Amniotic epithelial cell (primary cell): ENCODE measurements at regions not wholly inside any gene's neighbourhood (a gene's known extent, or its start where the extent isn't known, plus 50 kb on each side); places are given as distances from the start of the nearest gene placed in this dataset.
"Not testable (repeated sequence)": the region's sequence is repeated elsewhere in the genome, so short reads cannot be mapped to it uniquely, and the experiment has no call there.

Experiments used
- DNase-seq: peaks from one replicate; pipeline ENCODE4 v3.0.0-alpha.2; 2010; ENCODE audit warnings: low read depth

DNA sequence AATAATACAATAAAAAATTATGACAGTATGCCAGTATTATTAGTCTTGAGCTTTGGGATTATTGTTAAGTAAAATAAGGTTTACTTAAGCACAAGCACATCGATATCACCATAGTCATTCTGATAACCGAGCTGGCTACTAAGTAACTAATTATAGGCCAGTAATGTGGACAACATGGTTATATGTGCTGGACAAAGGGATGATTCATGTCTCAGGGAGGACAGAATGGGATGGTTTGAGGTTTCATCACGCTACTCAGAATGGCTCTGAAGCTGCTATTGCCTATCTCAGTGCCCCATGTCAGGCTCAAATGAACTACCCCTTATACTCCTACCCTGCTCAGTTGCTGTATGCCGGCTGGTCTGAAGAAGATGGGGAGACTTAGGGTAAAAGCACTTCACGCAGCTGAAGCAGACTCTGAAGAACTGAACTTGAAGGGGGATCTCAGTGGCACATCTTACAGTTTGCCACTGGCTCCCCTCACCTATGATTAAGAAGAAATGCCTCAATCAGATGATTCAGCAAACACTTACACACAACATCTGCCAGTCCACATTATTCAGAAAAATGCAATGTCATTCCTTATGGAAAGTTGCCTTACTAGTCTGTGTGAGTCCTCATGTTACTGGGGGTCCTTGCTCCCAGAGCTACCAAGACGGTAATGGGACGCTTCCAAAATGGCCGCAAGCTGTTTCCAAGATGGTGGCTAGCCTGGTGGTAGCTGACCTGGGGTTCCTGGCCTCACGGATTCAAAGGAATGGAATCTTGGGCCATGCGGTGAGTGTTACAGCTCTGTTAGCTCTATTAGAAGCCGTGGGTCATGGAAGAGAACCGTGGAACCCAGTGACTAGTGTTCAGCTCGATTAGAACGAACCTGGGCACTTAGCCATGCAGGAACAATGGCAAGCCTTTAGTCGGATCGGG lies 1098.6 kb downstream of the TAF11L14 start:
- no peak for DNase-seq

DNA sequence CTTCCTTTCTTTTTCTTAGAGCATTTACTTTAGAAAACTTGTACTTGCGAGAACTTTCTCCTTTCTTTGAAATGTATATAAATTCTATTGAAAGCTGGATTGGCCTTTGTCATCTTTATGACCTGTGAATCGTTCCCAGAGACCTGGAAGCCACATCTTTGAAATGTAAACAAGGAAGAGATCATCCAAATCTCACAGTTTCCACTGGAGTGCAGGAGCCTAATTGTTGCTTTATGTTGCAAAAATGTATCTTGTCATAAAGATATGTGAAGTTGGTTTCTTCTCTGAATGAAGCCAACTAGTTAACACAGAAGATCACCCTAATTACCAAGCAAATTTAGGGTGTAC lies 1101.8 kb downstream of the TAF11L14 start:
- no peak for DNase-seq

DNA sequence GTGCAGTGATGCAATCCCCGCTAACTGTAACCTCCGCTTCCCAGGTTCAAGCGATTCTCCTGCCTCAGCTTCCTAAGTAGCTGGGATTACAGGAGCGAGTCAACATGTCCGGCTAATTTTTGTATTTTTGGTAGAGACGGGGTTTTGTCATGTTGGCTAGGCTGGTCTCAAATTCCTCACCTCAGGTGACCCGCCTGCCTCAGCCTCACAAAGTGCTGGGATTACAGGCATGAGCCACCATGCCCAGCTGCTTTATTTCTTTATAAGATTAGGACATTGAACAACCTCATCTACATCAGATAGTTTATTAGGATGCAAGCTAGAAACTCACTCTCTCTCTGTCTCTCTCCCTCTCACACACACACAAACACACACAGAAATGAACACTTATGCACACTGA lies 1102.5 kb downstream of the TAF11L14 start:
- not testable (repeated sequence) for DNase-seq

DNA sequence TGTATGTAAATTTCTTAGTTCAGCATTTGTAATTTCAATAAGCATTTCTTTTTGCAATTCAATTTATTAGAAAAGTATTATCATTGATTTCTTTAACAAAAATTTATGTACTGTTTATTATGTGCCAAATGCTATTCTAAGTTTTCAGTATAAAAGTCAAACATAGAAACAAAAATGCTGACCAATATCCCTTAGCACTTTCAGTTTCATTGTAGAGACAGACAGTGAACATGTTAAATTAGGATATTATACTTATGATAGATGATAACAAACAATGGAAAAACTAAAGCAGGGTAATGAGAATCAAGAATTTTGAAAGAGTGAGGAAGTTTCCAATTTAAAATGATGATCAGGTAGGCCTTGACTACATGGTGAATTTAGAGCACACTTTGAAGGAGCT lies 1106.0 kb downstream of the TAF11L14 start:
- no peak for DNase-seq

DNA sequence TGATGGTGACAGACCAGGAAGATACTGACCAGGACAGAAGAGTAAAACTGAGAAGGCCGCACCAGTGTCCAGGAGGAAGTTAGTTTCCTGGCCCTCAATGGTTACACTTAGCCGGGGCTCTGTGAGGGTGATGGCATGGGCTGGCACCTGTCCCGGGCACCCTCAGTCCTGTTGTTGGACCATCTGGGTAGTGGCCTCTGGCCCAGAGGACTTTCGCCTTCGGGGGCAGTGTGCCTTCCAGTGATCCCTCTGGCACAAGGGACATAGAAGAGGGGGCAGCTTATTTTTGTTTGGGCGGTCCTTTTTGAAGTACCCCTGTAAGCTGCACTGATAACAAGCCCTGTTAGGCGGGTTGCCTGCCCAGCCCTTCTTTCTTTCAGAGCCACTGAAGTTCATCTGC lies 1108.6 kb downstream of the TAF11L14 start:
- DNase-seq, result no peak

DNA sequence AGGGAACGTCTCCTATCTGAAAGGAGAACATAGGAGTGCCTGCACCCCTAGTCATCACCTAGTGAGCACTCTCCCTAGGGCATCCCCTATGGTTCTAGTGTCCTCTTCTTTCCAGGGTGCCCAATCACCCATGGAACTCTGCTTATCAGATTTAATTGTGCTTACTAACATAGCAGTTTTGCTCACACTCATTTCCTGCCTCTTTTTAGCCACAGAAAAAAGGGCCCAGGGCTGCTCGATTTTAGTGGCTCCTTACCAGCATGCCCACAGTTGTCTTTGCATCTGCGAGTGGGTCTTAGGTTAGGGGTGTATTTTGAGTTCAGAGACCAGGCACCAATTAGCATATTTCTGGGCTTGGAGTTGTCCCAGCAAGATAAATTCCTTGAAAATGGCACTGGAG lies 1110.2 kb downstream of the TAF11L14 start:
- DNase-seq, result no peak

DNA sequence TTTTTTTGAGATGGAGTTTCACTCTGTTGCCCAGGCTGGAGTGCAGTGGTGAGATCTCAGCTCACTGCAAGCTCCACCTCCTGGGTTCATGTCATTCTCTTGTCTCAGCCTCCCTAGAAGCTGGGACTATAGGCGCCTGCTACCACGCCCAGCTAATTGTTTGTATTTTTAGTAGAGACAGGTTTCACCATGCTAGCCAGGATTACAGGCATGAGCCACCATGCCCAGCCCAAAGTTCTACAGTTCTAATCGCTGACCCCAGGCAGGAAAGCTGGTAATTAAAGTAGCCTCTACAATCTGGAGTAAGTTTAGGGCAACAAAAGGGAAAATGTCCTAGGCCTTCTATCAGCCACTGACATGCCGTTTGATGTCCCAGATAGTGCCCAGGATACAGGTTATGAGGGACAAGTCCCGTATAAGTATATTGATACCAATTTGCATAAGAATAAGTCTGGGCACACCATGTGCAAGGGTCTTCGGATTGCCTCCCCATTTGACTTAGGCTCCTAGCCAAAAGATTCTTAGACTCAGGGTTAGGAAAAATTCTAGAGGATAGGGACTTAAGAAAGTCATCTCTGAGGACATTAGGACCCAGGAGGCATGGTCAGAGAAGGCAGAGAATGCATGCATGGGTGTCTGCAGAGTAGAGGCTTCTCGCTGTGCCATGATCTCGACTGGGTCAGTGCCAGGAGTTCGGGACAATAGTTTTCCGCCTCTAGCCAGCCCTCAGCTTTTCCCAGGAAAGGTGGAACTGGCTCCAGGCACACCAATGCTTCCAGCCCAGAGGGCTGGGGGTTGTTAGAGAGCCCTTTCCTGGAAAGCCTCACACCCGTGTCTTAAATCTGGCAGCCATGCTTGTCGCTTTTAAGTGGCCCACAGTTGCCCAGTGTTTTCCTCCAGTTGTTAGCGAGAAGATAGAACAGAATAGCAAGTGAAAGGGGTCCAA lies 1111.1 kb downstream of the TAF11L14 start:
- DNase-seq, result no peak

DNA sequence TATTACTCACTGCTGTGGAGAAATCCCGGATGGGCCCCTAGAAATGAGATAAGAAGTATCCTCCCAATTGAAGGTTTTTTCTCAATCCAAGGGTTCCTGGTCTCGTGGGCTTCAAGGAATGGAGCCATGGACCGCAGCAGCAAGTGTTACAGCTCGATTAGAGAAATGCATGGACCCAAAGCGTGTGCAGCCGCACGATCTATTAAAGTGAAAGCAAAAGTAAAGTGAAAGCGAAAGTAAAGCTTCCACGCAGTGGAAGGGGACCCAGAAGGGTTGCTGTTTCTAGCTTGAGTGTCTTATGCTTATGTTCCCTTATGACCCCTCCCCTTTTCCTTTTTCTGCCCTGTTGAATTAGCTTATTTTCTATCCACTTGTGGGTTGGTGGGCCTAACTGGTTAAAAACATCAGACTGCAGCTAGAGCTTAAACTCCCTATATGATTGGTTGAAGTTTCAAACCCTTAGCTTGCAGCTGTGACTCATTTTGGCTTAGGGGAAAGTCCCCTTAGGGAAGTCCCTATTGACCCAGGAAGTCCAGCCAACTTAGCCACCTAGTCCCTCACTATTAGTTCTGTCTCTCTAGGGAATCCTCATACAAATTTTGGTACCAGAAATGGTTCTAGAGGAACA lies 1111.8 kb downstream of the TAF11L14 start:
- DNase-seq, result peak; percentile 22

DNA sequence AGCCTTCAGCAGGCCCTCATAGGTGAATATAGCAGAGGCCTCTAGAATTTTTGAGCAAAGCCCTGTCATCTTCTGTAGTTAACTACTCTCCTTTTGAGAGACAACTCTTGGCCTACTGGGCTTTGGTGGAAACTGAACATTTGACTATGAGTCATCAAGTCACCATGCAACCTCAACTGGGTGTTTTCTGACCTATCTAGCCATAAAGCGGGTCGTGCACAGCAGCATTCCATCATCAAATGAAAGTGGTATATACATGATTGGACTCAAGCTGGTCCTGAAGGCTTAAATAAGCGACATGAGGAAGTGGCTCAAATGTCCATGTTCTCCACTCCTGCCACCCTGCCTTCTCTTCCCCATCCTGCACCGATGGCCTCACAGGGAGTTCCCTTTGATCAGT lies 1115.5 kb downstream of the TAF11L14 start:
- no peak for DNase-seq

DNA sequence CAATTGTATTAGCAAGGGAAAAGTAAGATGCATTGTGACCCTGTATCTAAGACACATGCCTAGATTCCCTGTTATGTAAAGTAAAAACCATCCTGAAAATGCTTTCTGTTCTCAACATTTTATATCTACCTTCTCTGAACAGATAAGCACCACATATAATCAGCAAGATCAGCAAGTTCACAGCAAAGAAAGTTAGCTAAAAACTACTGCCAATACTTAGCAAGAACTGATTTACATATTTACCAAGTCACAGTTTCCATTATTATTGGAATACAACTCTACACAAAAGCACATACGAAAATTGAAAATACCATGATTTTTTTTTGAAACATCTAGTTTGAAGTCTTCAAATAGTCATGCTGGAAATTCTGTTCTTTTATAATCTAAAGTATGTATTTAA lies 1118.1 kb downstream of the TAF11L14 start:
- DNase-seq, result no peak

DNA sequence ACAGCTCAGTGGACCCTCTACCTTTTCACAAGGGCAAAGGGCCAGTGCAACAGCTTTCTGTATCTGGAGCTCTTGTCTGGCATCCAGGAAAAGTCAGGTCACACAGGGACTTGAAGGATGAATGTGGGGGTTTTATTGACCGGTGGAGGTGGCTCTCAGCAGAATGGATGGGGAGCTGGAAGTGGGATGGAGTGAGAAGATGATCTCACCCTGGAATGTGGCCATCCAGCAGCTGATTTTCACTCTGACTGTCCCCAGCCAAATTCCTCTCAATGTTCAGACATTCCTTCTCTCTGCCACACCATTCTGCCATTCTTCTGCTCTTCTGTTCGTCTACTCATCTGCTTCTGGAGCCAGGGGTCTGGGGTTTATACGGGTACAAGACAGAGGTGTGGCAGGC lies 1119.9 kb downstream of the TAF11L14 start:
- DNase-seq, result no peak

DNA sequence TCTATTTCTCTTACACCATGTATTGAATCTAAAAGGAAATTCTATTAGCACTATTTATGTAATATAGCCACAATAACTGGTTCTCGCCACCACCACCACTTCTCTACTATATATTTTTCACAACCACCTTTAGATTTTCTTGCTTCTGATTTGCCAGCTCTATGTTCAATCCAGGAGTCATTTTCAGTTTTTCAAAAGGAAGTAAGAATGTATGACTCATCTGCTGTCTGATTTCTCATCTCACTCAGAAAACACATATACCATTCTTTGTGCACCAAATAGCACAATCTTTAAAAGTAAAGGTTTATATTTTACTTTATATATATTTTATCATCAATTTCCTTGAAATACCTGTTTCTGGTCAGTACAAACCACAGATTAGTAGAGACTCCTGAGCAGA lies 1127.5 kb downstream of the TAF11L14 start:
- peak; percentile 6 for DNase-seq

DNA sequence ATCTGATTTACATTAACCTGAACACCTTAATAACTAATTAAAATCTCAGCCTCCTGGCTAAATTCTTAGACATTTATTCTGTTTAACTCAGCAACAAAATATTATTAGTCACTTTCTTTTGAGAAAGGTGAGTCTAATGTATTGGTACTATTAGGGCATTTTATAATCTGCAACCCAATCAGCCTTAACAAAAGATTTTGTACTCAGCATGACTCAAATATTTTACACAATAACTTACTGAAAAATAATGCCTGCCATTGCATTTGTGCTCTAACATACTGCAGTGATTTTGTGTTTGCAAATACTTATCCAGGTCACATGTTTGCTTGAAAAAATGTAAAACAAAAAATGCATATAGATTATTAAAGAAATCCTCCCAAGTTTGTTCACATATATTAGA lies 1129.9 kb downstream of the TAF11L14 start:
- no peak for DNase-seq

DNA sequence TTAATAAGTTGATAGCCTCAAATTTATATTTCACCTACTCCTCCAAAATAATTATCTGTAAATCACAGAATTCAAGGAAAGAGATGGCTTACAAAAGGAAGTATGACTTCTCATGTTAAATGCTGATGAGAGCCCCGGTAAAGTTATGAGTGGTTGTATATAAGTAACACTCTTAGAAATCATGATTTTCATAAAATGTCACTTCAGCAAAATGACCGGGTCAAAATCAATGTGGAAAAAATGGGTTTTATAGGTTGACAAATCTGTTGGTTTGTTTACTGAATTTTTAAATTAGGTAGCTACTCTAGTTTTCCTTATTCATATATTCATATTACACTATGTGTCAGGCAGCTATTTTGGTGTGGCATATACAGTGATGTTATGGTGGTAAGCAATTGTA lies 1131.0 kb downstream of the TAF11L14 start:
- no peak for DNase-seq

DNA sequence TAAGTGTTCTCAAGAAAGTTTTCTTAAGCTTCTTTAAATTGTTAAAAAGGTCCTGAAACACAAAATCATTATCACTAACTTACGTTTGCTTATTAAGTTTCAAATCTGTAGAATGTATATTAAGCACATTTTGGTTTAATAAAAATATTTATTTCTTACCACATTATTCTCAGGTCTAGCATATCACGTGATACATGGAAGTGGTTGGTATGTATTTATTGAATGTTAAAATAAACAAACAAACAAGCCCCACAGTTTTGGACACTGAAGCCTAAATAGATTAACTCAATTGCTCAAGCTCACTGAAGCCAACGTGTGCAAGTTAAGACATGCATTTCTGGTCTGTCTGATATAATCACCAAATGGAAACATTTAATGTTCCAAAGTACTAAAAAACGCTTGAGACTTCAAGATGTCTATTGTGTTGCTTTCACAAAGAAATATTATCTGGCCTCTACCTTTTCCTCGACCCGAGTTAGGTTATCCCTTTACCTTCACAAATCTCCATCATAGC lies 1136.9 kb downstream of the TAF11L14 start:
- DNase-seq, result no peak

DNA sequence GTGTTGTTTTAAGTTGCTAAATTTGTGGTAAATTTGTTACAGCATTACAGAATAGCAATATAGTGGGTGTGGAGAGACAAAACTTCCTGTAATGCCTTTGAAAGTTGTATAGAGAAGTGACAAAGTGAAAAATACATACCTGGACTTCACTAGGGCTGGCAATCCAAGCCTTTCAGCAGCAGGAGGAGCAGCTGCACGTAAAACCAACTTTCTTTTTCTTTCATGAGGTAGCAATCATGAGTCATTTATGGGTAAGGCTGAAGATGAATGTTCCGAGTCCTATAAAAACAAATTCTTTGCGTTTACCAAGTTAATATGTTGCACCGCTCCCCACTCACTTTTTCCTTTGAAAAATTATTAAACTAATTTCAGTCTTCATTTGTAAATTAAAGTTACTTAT lies 1138.2 kb downstream of the TAF11L14 start:
- peak; percentile 22 for DNase-seq

DNA sequence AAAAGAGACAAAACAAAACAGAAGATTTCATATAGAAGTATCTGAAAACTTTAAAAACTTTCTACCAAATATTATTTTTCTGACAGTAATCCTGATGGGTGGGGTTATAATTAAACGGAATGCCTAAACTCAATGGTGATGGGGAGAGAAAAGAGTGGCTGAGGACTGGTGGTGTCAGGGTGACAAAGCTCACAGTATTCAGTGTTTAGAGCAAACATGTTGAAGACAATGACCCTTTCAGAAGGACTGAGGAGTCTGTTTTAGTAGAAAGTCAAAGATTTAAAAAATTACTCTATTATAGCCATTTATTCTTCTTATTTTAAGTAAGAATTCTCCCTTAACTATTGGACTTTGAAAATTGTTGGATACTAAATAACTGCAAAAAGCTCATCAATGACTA lies 1144.0 kb downstream of the TAF11L14 start:
- no peak for DNase-seq

DNA sequence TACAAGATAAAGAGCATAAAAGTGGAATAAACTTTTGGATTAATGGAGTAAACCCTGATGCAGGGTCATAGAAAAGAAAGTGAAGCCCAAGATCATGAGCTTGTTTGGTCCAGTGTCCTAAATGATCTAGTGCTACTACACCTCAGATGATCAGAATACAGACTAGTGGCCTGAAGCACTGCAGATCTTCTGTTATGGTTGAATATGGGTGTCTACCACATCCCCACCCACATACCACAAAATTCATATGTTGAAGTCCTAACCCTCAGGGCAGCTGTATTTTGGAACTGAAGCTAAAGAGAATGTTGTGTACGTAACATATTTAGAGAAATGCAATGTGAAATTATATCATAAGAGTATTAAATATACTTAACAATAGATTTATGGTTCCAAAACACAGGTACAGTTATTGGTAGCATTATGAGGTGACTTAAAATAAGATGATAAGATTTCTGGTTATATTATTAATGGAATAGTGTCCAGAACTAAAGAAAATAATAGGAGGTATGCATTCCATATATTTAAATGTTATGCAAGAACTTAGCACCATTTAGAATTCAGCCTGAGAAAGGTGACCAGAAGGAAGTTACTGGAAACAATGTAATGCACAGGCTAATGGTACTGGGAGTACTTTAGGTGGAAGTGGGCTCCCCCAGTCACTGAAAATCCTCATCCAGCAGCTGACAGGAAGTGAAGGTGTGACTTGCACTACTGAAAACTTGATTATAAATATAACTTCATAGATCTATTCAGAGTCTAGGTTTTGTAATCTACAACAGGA lies 1155.1 kb downstream of the TAF11L14 start:
- DNase-seq, result no peak

DNA sequence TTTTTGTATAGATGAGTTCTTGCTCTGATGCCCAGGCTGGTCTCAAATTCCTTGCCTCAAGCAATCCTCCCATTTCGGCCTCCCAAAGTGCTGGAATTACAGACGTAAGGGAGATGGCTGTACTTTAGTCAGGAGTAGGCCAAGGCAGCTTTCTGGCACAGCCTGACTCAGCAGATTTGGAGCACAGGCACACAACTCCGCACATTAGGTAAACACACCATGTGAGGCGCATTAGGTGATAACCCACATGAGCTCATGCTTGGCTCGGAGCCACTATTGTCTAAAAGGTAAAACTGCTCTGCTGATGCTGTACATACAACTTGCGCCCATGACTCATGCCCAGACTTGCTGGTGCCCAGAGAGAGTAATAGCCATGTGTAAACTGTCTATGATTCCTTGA lies 1157.9 kb downstream of the TAF11L14 start:
- no peak for DNase-seq

DNA sequence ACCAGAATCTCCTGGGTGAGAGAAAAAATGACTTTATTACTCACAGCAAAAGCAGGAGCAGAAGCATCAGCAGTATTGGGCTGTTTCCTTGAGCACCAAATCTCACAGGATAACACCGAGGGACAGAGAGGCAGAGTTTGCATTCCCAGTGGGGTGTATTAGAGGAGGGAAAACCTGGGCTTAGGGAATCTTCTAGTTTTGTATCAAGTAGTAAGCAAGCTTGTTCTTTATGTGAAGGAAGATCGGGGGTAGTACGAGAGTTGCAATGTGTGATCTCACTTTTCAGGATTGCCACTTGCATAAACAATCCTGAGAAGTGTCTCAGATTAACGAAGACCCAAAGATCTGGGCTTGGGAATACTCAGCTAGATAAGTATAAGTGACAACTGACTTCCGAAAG lies 1163.0 kb downstream of the TAF11L14 start:
- no peak for DNase-seq

DNA sequence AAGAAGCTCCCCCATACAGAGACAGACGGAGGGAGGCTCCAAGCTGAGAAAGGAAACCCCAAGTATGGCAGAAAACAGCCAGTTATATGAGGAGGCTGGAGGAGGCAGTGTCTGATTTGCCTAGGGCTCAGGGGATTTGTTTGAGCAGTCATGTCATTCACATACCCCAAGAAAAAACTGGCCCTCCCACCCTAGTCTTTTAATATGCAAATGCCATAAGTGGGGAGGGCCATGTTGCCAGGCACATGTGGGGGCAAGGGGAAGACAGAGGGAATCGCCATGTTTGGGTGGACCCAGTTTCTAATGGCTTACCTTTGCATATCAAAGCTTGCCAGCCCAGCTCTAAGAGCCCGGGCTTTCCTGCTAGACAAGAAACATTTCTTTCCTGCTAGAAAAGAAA lies 1163.8 kb downstream of the TAF11L14 start:
- DNase-seq, result no peak
